Activated CD8-positive, alpha-beta memory T cell treated with anti-CD3 and anti-CD28 coated beads, Interleukin-2, amount 10 ng/mL, durations not matched to agents 7 days and 5 days (primary cell): ENCODE measurements at regions not wholly inside any gene's neighbourhood (a gene's known extent, or its start where the extent isn't known, plus 50 kb on each side); places are given as distances from the start of the nearest gene placed in this dataset.
"Not testable (repeated sequence)": the region's sequence is repeated elsewhere in the genome, so short reads cannot be mapped to it uniquely, and the experiment has no call there.

Experiments used
- ATAC-seq: fragments of 150-1000 bp; cut with Tn5 transposase; one replicate; pipeline ENCODE4 v1.10.0; 2021; ENCODE audit warnings: moderate library complexity
- CTCF ChIA-PET: fragments of 350-600 bp; sonication (Branson Sonifier 250); formaldehyde crosslinking; loops from one replicate; lab custom pipeline; 2021; ENCODE audit warnings: antibody characterized with exemption; lab: Charles Lee
- DNase-seq: peaks from one replicate; pipeline ENCODE4 v3.0.0-alpha.2; 2020
- H3K27ac Mint-ChIP-seq: one replicate; pipeline ENCODE4 v1.8.0; 2021; ENCODE audit warnings: mild to moderate bottlenecking, mixed read lengths
- H3K27me3 Mint-ChIP-seq: one replicate; pipeline ENCODE4 v1.8.0; 2021; ENCODE audit warnings: mixed read lengths
- H3K36me3 Mint-ChIP-seq: one replicate; pipeline ENCODE4 v1.8.0; 2021; ENCODE audit warnings: mild to moderate bottlenecking, mixed read lengths
- H3K4me1 Mint-ChIP-seq: one replicate; pipeline ENCODE4 v1.8.0; 2021; ENCODE audit warnings: mixed read lengths
- H3K4me3 Mint-ChIP-seq: one replicate; pipeline ENCODE4 v1.8.0; 2021; ENCODE audit warnings: mild to moderate bottlenecking, moderate library complexity, mixed read lengths
- H3K9me3 Mint-ChIP-seq: one replicate; pipeline ENCODE4 v1.8.0; 2022; ENCODE audit warnings: low read depth, mixed read lengths

DNA sequence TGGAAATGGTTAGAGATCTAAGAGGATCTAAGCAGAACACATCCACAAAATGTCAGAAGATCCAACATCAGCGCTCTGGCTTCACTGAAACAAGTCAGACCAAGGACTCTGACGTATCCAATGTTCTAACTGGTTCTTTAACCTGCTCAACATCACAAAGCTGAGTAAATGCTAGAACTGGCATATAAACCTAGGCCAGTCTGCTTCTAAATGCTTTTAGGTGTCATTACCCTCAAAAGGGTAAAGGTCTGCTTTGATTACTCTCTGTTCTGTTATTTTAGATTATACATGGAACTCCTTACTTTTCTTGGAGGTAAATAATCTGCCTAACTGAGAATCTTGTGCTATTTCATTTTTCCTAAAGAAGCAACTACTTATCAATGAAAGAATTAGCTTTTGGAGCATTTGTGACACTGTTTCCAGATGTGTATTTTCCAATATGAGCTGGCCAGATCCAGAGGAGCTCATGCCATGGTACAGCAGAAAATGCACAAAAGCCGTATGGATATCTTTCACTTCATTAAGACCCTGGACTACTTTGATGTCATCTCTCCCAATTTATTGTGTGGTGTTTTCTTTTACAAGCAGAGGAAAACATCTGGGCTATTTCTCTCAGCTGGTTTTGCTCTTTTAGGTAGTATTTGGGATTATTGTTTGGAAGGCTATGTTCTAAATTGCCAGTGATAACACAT, 123.5 kb downstream of the RASGEF1B start:
- Mint-ChIP-seq H3K36me3 (no peaks in the 10 kb centered on the region), H3K4me1 (no peaks in the 10 kb centered on the region), H3K27ac (no peak overlapping the region), H3K27me3 (no peaks in the 10 kb centered on the region), H3K4me3 (no peak overlapping the region), H3K9me3 (no peaks in the 10 kb centered on the region)
- DNase-seq (no peak), ATAC-seq (no peak)
- CTCF ChIA-PET, result interaction anchor here (1.4 kb wide), 1 partner anchor 278 kb away, joined by 5 read pairs; no protein-coding TSS in a partner anchor

DNA sequence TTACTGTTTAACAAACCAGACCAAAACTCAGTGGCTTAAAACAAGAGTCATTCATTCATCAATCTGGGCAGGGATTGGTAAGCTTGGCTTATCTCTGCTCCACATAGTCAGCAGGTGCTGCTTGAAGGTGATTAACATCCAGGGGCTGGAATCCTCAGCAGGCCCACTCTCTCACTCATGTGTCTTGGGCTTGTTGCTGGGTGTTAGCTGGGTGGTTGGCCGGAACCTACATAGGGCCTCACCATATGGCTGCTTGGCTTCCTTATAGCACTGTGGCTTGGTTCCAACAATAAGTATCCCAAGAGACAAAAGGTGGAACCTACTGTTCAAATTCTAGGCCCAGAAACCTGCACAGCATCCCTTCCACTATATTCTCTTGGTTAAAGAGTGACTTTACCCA, 125.0 kb downstream of the RASGEF1B start:
- no peaks in the 10 kb centered on the region for H3K27me3 Mint-ChIP-seq
- no peak overlapping the region for H3K4me3 Mint-ChIP-seq
- CTCF ChIA-PET, result no interaction called here

DNA sequence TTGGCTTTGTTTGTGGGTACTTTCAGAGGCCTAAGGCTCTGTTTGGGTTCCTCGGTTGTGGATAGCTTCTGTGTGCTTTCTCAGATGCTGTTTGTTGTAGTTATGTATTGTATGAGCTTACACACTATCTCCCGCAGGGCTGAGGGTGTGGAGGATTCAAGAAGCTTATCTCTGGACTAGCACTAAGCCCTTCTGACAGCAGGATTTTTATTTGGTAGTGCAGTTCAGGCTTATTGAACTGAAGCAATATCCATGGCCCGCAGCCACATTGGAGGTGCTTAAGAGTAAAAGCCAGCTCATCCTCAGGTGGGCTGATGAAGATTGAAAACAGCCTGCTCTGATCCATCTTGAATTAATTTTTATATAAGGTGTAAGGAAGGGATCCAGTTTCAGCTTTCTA, 128.2 kb downstream of the RASGEF1B start:
- Mint-ChIP-seq H3K4me1 (no peaks in the 10 kb centered on the region), H3K27me3 (peaks cover 5% of the 10 kb centered on the region), H3K9me3 (no peaks in the 10 kb centered on the region), H3K36me3 (no peaks in the 10 kb centered on the region), H3K27ac (no peak overlapping the region), H3K4me3 (no peak overlapping the region)
- DNase-seq, result no peak
- ATAC-seq, result no peak
- CTCF ChIA-PET, result interaction anchor here (1.2 kb wide), 1 partner anchor 8 kb away, joined by 5 read pairs; no protein-coding TSS in a partner anchor

More for the DNA sequence above, 125.0 kb downstream of the RASGEF1B start:
- DNase-seq (no peak), ATAC-seq (no peak)
- no peaks in the 10 kb centered on the region for H3K4me1 Mint-ChIP-seq
- H3K36me3 Mint-ChIP-seq, result no peaks in the 10 kb centered on the region
- no peak overlapping the region for H3K27ac Mint-ChIP-seq
- no peaks in the 10 kb centered on the region for H3K9me3 Mint-ChIP-seq

DNA sequence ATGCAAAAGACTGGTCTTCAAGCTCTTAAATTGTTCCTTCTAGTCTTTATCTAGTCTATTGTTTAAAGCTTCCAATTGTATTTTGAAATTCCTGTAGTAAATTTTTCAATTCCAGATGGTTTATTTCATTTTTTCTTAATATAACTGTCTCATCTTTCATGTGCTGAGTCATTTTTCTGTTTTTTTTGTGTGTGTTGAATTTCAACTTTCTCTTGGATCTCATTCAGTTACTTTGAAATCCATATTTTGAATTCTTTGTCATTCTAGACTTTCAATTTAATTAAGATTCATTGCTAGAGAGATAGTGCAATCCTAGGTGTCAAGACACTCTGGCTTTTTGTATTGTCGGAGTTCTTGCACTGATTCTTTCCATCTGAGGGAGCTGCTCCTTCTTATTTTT, 128.0 kb upstream of the PRKG2 start:
- no peak for ATAC-seq
- Mint-ChIP-seq H3K27me3 (peaks cover 5% of the 10 kb centered on the region), H3K4me3 (no peak overlapping the region), H3K4me1 (no peaks in the 10 kb centered on the region), H3K9me3 (no peaks in the 10 kb centered on the region), H3K36me3 (no peaks in the 10 kb centered on the region), H3K27ac (no peak overlapping the region)
- CTCF ChIA-PET, result interaction anchor here (1.2 kb wide), 1 partner anchor 9 kb away, joined by 5 read pairs; no protein-coding TSS in a partner anchor
- no peak for DNase-seq

- no peak for DNase-seq
- Mint-ChIP-seq H3K36me3 (no peaks in the 10 kb centered on the region), H3K4me3 (no peak overlapping the region), H3K4me1 (no peaks in the 10 kb centered on the region), H3K9me3 (no peaks in the 10 kb centered on the region), H3K27me3 (peaks cover 5% of the 10 kb centered on the region), H3K27ac (no peak overlapping the region)
- CTCF ChIA-PET, result no interaction called here
- no peak for ATAC-seq
These were observed 122.2 kb upstream of the PRKG2 start for GRCh38 chr4:81337211-81337610.

GRCh38 chr4:81335122-81335912, 120.3 kb upstream of the PRKG2 start:
- CTCF ChIA-PET, result interaction anchor here (1.8 kb wide), 1 partner anchor 16 kb away, joined by 5 read pairs; no protein-coding TSS in a partner anchor

GRCh38 chr4:81330018-81330417, 115.0 kb upstream of the PRKG2 start:
- no peaks in the 10 kb centered on the region for H3K27me3 Mint-ChIP-seq
- no peak for ATAC-seq

More at GRCh38 chr4:81335122-81335912, 120.3 kb upstream of the PRKG2 start:
- no peak overlapping the region for H3K27ac Mint-ChIP-seq
- H3K9me3 Mint-ChIP-seq, result no peaks in the 10 kb centered on the region
- no peak for ATAC-seq
- H3K27me3 Mint-ChIP-seq, result no peaks in the 10 kb centered on the region
- no peak for DNase-seq
- H3K4me3 Mint-ChIP-seq, result no peak overlapping the region
- no peaks in the 10 kb centered on the region for H3K36me3 Mint-ChIP-seq
- no peaks in the 10 kb centered on the region for H3K4me1 Mint-ChIP-seq

GRCh38 chr4:81326581-81326980, 111.6 kb upstream of the PRKG2 start:
- H3K27me3 Mint-ChIP-seq, result peaks cover 4% of the 10 kb centered on the region
- H3K9me3 Mint-ChIP-seq, result peaks cover 2% of the 10 kb centered on the region
- H3K4me3 Mint-ChIP-seq, result no peak overlapping the region
- no peaks in the 10 kb centered on the region for H3K4me1 Mint-ChIP-seq
- ATAC-seq (no peak), DNase-seq (no peak)
- no peak overlapping the region for H3K27ac Mint-ChIP-seq
- CTCF ChIA-PET, result no interaction called here
- no peaks in the 10 kb centered on the region for H3K36me3 Mint-ChIP-seq

More at GRCh38 chr4:81330018-81330417, 115.0 kb upstream of the PRKG2 start:
- no peak for DNase-seq
- no peak overlapping the region for H3K4me3 Mint-ChIP-seq
- no peaks in the 10 kb centered on the region for H3K4me1 Mint-ChIP-seq
- no peaks in the 10 kb centered on the region for H3K36me3 Mint-ChIP-seq
- CTCF ChIA-PET, result no interaction called here
- no peaks in the 10 kb centered on the region for H3K9me3 Mint-ChIP-seq
- H3K27ac Mint-ChIP-seq, result no peak overlapping the region

GRCh38 chr4:81324594-81324993, 109.6 kb upstream of the PRKG2 start:
- H3K27ac Mint-ChIP-seq, H3K27me3 Mint-ChIP-seq, H3K4me3 Mint-ChIP-seq, DNase-seq, H3K4me1 Mint-ChIP-seq, ATAC-seq, H3K9me3 Mint-ChIP-seq, H3K36me3 Mint-ChIP-seq: not testable (repeated sequence)
- CTCF ChIA-PET, result interaction anchor here (1.0 to 1.3 kb wide), 2 partner anchors 10 to 27 kb away, joined by 3 read pairs; no protein-coding TSS in a partner anchor

- Mint-ChIP-seq H3K4me3 (no peak overlapping the region), H3K9me3 (peaks cover 2% of the 10 kb centered on the region), H3K4me1 (no peaks in the 10 kb centered on the region), H3K36me3 (no peaks in the 10 kb centered on the region), H3K27me3 (peaks cover 4% of the 10 kb centered on the region), H3K27ac (no peak overlapping the region)
- no peak for ATAC-seq
- CTCF ChIA-PET, result no interaction called here
- DNase-seq, result no peak
These were observed 104.6 kb upstream of the PRKG2 start for GRCh38 chr4:81319657-81320056.

DNA sequence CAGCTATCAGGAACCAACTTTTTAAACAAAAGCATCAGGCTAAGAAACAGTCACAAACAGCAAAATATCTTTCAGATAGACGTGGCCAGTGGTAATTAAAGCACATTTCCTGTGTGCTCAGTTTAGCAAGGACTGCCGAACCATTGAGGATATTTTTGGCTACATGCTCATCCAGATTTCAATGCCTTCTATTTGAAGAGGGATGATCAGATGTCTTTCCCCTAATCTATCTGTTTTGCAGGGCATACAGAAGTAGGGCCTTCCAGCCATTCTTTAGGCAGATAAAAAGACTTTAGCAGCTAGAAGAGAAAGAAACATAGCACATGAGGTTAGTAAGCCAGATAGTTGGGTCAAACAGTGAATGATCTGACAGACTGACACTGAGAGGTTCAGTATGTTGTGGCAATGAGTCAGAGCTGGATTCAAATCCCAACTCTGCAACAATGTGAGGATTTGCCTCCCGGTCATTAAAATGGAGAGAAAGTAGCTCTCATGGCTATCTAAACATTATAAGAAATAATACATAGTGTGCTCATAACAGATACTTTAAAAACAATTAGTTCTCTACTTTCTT, 100.0 kb upstream of the PRKG2 start:
- Mint-ChIP-seq H3K36me3 (no peaks in the 10 kb centered on the region), H3K27me3 (no peaks in the 10 kb centered on the region), H3K27ac (no peak overlapping the region), H3K4me3 (no peak overlapping the region), H3K4me1 (no peaks in the 10 kb centered on the region), H3K9me3 (peaks cover 2% of the 10 kb centered on the region)
- CTCF ChIA-PET, result interaction anchor here (0.7 kb wide), 1 partner anchor 10 kb away, joined by 3 read pairs; no protein-coding TSS in a partner anchor
- ATAC-seq (no peak), DNase-seq (no peak)

GRCh38 chr4:81314196-81314896, 99.3 kb upstream of the PRKG2 start:
- ATAC-seq (no peak), DNase-seq (no peak)
- Mint-ChIP-seq H3K27me3 (no peaks in the 10 kb centered on the region), H3K27ac (no peak overlapping the region), H3K4me3 (no peak overlapping the region), H3K9me3 (peaks cover 2% of the 10 kb centered on the region), H3K4me1 (no peaks in the 10 kb centered on the region), H3K36me3 (no peaks in the 10 kb centered on the region)
- CTCF ChIA-PET, result interaction anchor here (0.7 kb wide), 1 partner anchor 11 kb away, joined by 3 read pairs; no protein-coding TSS in a partner anchor

DNA sequence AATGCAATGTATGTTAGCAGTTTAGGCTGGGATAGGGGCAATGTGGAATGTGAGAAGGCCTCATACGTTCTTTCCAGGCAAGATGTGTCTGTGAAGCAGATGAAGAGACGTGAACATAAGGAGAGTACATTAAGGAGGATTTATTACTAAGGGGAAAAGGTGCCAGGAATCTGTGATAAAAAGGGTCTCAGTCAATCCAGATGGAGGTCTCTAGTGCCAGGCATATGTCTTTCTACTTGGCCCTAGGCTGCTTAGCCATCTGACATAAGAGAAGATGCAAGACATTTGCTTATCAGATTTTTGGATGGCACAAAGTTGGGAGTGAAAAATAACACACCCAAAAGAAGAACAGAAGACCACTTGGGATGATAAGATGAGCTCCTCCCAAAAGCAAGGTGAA, 93.0 kb upstream of the PRKG2 start:
- H3K4me3 Mint-ChIP-seq, result no peak overlapping the region
- H3K9me3 Mint-ChIP-seq, result peaks cover 2% of the 10 kb centered on the region
- H3K27me3 Mint-ChIP-seq, result peaks cover 3% of the 10 kb centered on the region
- H3K27ac Mint-ChIP-seq, result no peak overlapping the region
- H3K4me1 Mint-ChIP-seq, result no peaks in the 10 kb centered on the region
- DNase-seq (no peak), ATAC-seq (no peak)
- no peaks in the 10 kb centered on the region for H3K36me3 Mint-ChIP-seq
- CTCF ChIA-PET, result no interaction called here
